NCI-H2196 treated with DMSO at 0.1 percent for 48 hours (cell line): ENCODE measurements at regions not wholly inside any gene's neighbourhood (a gene's known extent, or its start where the extent isn't known, plus 50 kb on each side); places are given as distances from the start of the nearest gene placed in this dataset.
"Not testable (repeated sequence)": the region's sequence is repeated elsewhere in the genome, so short reads cannot be mapped to it uniquely, and the experiment has no call there.

Experiments
- DNase-seq: peaks from one replicate; lab custom pipeline; 2025; ENCODE audit not compliant: unreplicated experiment; lab: John Stamatoyannopoulos, UW

- DNase-seq = no peak
These were observed 148.6 kb downstream of the RBMX2 start for GRCh38 chrX:130550351-130550750.

DNA sequence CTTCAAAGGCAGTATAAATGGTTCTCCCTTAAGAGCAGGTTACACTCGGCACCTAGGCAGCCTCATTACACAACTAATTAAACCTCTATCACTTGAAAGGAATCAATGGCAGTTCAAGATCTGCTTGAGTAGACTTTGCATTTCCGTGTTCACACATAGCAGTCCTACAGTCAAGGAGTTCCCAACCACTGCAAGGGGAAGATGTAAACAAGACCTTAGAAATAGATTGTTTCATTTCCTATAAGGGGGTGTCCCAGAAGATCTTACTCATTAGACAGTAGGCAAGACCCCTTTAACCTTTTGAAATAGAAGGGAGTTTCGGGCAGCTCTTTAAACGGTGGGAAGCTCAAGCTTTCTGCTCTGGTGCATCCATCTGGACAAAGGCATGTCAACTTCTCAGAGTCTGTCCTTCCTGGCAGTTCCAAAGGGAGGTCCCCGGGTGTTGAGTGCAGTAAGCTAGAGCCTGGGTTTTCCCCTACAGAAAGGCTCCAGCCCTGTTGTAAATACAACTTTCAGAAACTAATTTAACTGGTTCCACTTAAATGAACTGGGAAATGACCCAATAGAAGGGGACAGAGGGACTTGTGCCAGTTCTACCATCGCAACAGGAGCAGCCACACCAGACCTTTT lies 150.8 kb downstream of the RBMX2 start:
- no peak for DNase-seq

GRCh38 chrX:130555341-130555740 lies 153.6 kb downstream of the RBMX2 start:
- DNase-seq = no peak

- DNase-seq = no peak
These were observed 154.0 kb downstream of the RBMX2 start for GRCh38 chrX:130555757-130556156.

DNA sequence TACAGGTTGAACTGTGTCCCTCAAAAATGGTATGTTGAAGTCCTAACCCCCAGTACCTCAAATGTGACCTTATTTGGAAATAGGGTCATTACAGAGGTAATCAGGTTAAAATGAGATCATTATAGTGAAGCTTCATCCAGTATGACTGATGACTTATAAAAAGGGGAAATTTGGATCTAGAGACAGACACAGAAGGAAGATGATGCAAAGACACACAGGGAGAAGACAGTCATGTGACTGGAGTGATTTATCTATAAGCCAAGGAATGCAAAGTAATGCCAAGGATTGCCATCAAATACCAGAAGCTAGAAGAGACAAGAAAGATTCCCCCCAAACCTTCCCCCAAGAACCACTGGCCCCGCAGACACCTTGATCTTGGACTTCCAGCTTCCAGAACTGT lies 155.2 kb downstream of the RBMX2 start:
- DNase-seq = no peak

GRCh38 chrX:130560544-130560943 lies 158.8 kb downstream of the RBMX2 start:
- no peak for DNase-seq

DNA sequence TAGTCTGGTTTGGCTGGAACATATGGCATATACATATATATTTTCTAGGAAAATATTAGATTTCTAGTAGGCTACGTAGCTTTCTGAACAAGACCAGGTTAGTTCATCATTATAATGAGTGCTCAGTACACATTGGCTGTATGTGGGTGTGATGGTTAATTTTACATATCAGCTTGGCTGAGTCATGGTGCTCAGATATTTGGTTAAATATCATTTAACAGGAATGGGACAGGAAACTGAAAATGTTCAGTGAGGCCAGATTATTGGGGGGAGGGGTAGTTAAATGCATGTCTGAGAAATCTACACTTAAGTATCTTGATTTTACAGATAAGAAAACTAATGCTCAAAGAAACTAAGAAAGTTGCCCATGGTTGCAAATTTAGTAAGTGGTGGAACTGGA lies 160.1 kb downstream of the RBMX2 start:
- no peak for DNase-seq

- DNase-seq = no peak
These were observed 161.7 kb downstream of the RBMX2 start for GRCh38 chrX:130563476-130563875.

- no peak for DNase-seq
These were observed 164.4 kb downstream of the RBMX2 start for GRCh38 chrX:130566028-130566683.

DNA sequence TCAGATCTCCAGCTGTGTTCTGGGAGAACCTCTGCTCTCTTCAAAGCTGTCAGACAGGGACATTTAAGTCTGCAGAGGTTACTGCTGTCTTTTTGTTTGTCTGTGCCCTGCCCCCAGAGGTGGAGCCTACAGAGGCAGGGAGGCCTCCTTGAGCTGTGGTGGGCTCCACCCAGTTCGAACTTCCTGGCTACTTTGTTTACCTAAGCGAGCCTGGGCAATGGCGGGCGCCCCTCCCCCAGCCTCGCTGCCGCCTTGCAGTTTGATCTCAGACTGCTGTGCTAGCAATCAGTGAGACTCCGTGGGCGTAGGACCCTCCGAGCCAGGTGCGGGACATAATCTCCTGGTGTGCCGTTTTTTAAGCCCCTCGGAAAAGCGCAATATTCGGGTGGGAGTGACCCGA lies 171.2 kb downstream of the RBMX2 start:
- DNase-seq = not testable (repeated sequence)
